ENCODE measurements at regions not wholly inside any gene's neighbourhood (a gene's known extent, or its start where the extent isn't known, plus 50 kb on each side); places are given as distances from the start of the nearest gene placed in this dataset.
A peak's percentile ranks its signal among the peaks of the same experiment; 100 is the strongest.
"Not testable (repeated sequence)": the region's sequence is repeated elsewhere in the genome, so short reads cannot be mapped to it uniquely, and the experiment has no call there.

GRCh38 chr16:9345880-9346279 lies 254.4 kb downstream of the HAPSTR1 start:
- no peak overlapping the region for H3K27ac ChIP-seq
- no peak for DNase-seq
- no peaks in the 10 kb centered on the region for H3K9me3 ChIP-seq
- no peaks in the 10 kb centered on the region for H3K36me3 ChIP-seq
- TF ChIP-seq POLR2A (IDR thresholded peaks at IDR 0.05) = no peak
- no peak for TF ChIP-seq CTCF (IDR thresholded peaks at IDR 0.05)
- H3K4me3 ChIP-seq = no peak overlapping the region
- H3K27me3 ChIP-seq = no peaks in the 10 kb centered on the region
- peaks cover 0 to 5% (median 0%) of the 10 kb centered on the region in 4 donors for H3K4me1 ChIP-seq

GRCh38 chr16:9348912-9349311 lies 257.5 kb downstream of the HAPSTR1 start:
- no peak for DNase-seq

GRCh38 chr16:9349373-9349960 lies 258.0 kb downstream of the HAPSTR1 start:
- DNase-seq = peak in 1 of 3 donors; percentile 66
- not testable (repeated sequence) for H3K27ac ChIP-seq, H3K4me3 ChIP-seq, H3K9me3 ChIP-seq, H3K36me3 ChIP-seq, H3K27me3 ChIP-seq
- H3K4me1 ChIP-seq = peaks cover 0 to 19% (median 0%) of the 10 kb centered on the region in 4 donors

More at GRCh38 chr16:9348912-9349311, 257.5 kb downstream of the HAPSTR1 start:
- Histone ChIP-seq H3K4me3 (no peak overlapping the region), H3K36me3 (no peaks in the 10 kb centered on the region), H3K4me1 (peaks cover 0 to 19% (median 0%) of the 10 kb centered on the region in 4 donors), H3K27ac (no peak overlapping the region), H3K27me3 (no peaks in the 10 kb centered on the region), H3K9me3 (no peaks in the 10 kb centered on the region)
- TF ChIP-seq POLR2A (IDR thresholded peaks at IDR 0.05) = no peak
- no peak for TF ChIP-seq CTCF (IDR thresholded peaks at IDR 0.05)

- not testable (repeated sequence) for H3K27me3 ChIP-seq, H3K36me3 ChIP-seq, H3K4me3 ChIP-seq, DNase-seq, H3K9me3 ChIP-seq
- Histone ChIP-seq H3K4me1 (peaks cover 0 to 19% (median 0%) of the 10 kb centered on the region in 4 donors), H3K27ac (peak overlapping the region in 1 of 4 donors; percentile 42)
These were observed 258.8 kb downstream of the HAPSTR1 start for GRCh38 chr16:9350119-9350799.

- peak in 2 of 3 donors; percentile 83 to 85 for DNase-seq
- TF ChIP-seq CTCF (IDR thresholded peaks at IDR 0.05) = no peak
- TF ChIP-seq POLR2A (IDR thresholded peaks at IDR 0.05) = no peak
- no peak overlapping the region for H3K27ac ChIP-seq
These were observed 260.0 kb downstream of the HAPSTR1 start for GRCh38 chr16:9351440-9351839.

GRCh38 chr16:9351841-9352434 lies 260.5 kb downstream of the HAPSTR1 start:
- H3K36me3 ChIP-seq = no peaks in the 10 kb centered on the region
- H3K27me3 ChIP-seq = no peaks in the 10 kb centered on the region
- no peaks in the 10 kb centered on the region for H3K9me3 ChIP-seq
- no peak overlapping the region for H3K4me3 ChIP-seq
- H3K27ac ChIP-seq = peak overlapping the region in 1 of 4 donors; percentile 18
- DNase-seq = no peak
- TF ChIP-seq CTCF (IDR thresholded peaks at IDR 0.05) (no peak), POLR2A (IDR thresholded peaks at IDR 0.05) (no peak)
- H3K4me1 ChIP-seq = peaks cover 0 to 19% (median 0%) of the 10 kb centered on the region in 4 donors

More at GRCh38 chr16:9351440-9351839, 260.0 kb downstream of the HAPSTR1 start:
- H3K4me1 ChIP-seq = peaks cover 0 to 19% (median 0%) of the 10 kb centered on the region in 4 donors
- H3K9me3 ChIP-seq = no peaks in the 10 kb centered on the region
- H3K4me3 ChIP-seq = no peak overlapping the region
- H3K27me3 ChIP-seq = no peaks in the 10 kb centered on the region
- no peaks in the 10 kb centered on the region for H3K36me3 ChIP-seq
